Astrocyte of the spinal cord (primary cell): ENCODE measurements at regions not wholly inside any gene's neighbourhood (a gene's known extent, or its start where the extent isn't known, plus 50 kb on each side); places are given as distances from the start of the nearest gene placed in this dataset.

ENCODE experiments used
- DNase-seq: peaks from one replicate; pipeline ENCODE4 v3.0.0; 2011; ENCODE audit warnings: low read depth, low spot score
- H3K4me3 ChIP-seq: 2 replicates; pipeline ENCODE4 v1.5.1; 2011; ENCODE audit warnings: low read depth, mild to moderate bottlenecking, low read length, moderate library complexity
- CTCF ChIP-seq: IDR thresholded peaks from 2 replicates; pipeline ENCODE4 v1.5.1; 2012; ENCODE audit warnings: low read depth, mild to moderate bottlenecking, low read length, inconsistent platforms
- in situ Hi-C: cut with HindIII; loops from 2 replicates; pipeline ENCODE4 v1.10.0; 2017; ENCODE audit warnings: low sequenced_read_pairs

- no peak for TF ChIP-seq CTCF
- in situ Hi-C loops: no loop called here
- DNase-seq: no peak
- H3K4me3 ChIP-seq: no peak overlapping the region
Measured at GRCh38 chr6:1080453-1081337, 231.2 kb upstream of the FOXQ1 start.

- no peak for DNase-seq
- TF ChIP-seq CTCF: no peak
- in situ Hi-C loops: no loop called here
- no peak overlapping the region for H3K4me3 ChIP-seq
Measured at GRCh38 chr6:1079525-1079924, 232.4 kb upstream of the FOXQ1 start.

- H3K4me3 ChIP-seq: no peak overlapping the region
- no peak for TF ChIP-seq CTCF
- in situ Hi-C loops: no loop called here
- no peak for DNase-seq
Measured at GRCh38 chr6:1077478-1078416, 234.2 kb upstream of the FOXQ1 start.

DNA sequence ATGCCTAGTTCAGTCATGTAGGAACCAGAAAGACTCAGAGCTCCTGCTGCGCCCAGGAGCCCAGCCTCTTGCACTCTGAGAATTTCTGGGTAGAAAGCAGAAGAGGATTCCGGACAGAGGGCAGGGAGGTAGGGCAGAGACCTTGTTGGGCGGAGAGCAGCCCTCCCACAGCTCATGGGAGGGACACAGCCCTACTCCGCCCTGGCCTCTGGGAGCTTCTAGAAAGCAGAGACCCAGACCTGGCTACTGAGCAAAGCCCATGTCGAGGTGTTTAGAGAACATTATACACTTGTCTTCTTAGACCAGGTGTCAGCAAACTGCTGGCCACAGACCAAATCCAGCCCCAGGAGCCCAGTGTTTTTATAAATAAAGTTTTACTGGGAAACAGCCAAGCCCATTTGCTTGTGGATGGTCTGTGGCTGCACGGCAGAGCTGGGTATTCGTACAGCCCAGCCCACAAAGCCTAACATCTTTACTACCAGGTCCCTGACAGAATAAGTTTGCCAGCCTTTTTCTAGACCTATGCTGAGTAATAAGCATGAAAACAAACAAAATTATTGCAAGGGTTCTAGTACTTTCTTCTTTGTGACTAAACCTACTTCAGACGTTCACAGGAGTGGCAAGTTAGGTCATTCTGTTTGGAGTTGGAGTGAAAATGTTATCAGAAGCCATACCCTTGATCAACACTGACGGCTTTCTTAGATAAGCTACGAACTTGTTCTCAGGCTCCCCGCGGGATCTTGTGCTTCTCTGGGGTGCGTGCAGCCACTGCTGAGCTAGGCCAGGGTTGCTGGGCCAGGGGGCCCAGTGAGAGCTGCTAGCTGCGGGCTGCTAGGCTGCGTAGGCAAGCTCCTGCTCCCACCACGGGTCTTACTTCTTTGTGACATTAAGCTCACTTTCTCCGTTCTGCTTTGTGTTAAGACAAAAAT is 235.1 kb upstream of the FOXQ1 start:
- no peak for DNase-seq
- in situ Hi-C loops: no loop called here
- H3K4me3 ChIP-seq: no peak overlapping the region
- no peak for TF ChIP-seq CTCF

DNA sequence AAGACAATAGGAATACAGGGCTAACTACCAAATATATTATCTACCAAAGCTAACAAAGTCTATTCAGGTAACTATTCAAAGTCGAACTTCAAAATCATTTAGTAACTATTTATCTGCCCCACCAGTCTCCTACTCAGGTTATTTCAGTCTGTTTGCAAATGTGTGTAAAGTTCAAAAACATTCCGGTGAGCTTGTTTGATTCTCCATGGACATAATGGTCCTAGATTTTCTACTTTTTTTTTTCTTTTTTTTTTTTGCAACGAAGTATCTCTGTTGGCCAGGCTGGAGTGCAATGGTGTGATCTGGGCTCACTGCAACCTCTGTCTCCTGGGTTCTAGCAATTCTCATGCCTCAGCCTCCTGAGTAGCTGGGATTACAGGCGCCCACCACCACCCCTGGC is 236.0 kb upstream of the FOXQ1 start:
- in situ Hi-C loops: no loop called here
- H3K4me3 ChIP-seq: no peak overlapping the region
- DNase-seq: no peak
- TF ChIP-seq CTCF: no peak

DNA sequence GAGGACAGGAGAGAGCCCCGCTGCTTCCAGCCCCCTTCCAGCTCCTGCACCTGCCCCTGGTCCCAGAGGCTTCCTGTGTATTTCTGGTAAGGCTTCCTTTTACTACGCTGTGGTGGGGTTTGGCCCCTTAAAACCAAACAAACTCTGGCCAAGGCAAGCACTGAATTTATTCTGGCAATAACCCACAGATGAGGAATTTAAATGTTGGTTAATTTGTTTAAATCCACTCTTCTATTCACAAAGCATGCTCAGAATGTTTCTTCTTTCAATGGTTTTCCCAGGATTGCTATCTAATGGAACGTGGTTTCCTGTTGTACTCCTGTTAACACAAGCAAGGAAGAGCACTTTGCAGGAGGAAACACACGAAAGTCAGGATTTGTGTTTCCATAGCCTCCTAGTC is 236.5 kb upstream of the FOXQ1 start:
- no peak overlapping the region for H3K4me3 ChIP-seq
- no peak for DNase-seq
- no peak for TF ChIP-seq CTCF
- in situ Hi-C loops: no loop called here
